22Rv1 (cell line): ENCODE measurements at regions not wholly inside any gene's neighbourhood (a gene's known extent, or its start where the extent isn't known, plus 50 kb on each side); places are given as distances from the start of the nearest gene placed in this dataset.
"Not testable (repeated sequence)": the region's sequence is repeated elsewhere in the genome, so short reads cannot be mapped to it uniquely, and the experiment has no call there.

Experiments used
- H3K27ac ChIP-seq: fragments of 450-650 bp; 2 replicates; pipeline ENCODE4 v1.5.1; 2017
- CTCF ChIP-seq: fragments of 450-650 bp; IDR thresholded peaks from 2 replicates; pipeline ENCODE4 v1.5.1; 2017; ENCODE audit warnings: mild to moderate bottlenecking
- ZFX ChIP-seq: fragments of 450-650 bp; IDR thresholded peaks from 2 replicates; pipeline ENCODE4 v1.6.1; 2017; ENCODE audit warnings: antibody characterized with exemption, borderline replicate concordance

GRCh38 chrY:14344648-14345333 is 179.5 kb upstream of the NLGN4Y start:
- no peak for TF ChIP-seq ZFX
- TF ChIP-seq CTCF: no peak
- no peak overlapping the region for H3K27ac ChIP-seq

- TF ChIP-seq ZFX (no peak), CTCF (no peak)
- no peak overlapping the region for H3K27ac ChIP-seq
These were observed 172.7 kb upstream of the NLGN4Y start for GRCh38 chrY:14351590-14351989.

GRCh38 chrY:14356154-14356553 is 168.2 kb upstream of the NLGN4Y start:
- H3K27ac ChIP-seq: no peak overlapping the region
- no peak for TF ChIP-seq CTCF
- no peak for TF ChIP-seq ZFX

- TF ChIP-seq CTCF: no peak
- TF ChIP-seq ZFX: no peak
- no peak overlapping the region for H3K27ac ChIP-seq
These were observed 163.4 kb upstream of the NLGN4Y start for GRCh38 chrY:14360748-14361500.

- no peak overlapping the region for H3K27ac ChIP-seq
These were observed 150.7 kb upstream of the NLGN4Y start for GRCh38 chrY:14373608-14374007.

GRCh38 chrY:14378217-14378616 is 146.1 kb upstream of the NLGN4Y start:
- TF ChIP-seq CTCF (no peak), ZFX (no peak)

More at GRCh38 chrY:14373608-14374007, 150.7 kb upstream of the NLGN4Y start:
- TF ChIP-seq ZFX (no peak), CTCF (no peak)

GRCh38 chrY:14410549-14411030 is 113.7 kb upstream of the NLGN4Y start:
- not testable (repeated sequence) for H3K27ac ChIP-seq

More at GRCh38 chrY:14378217-14378616, 146.1 kb upstream of the NLGN4Y start:
- no peak overlapping the region for H3K27ac ChIP-seq
